HG03521 (cell line): ENCODE measurements at regions not wholly inside any gene's neighbourhood (a gene's known extent, or its start where the extent isn't known, plus 50 kb on each side); places are given as distances from the start of the nearest gene placed in this dataset.
"Not testable (repeated sequence)": the region's sequence is repeated elsewhere in the genome, so short reads cannot be mapped to it uniquely, and the experiment has no call there.

Experiments used
- ATAC-seq: cut with Tn5 transposase; IDR thresholded peaks from one replicate; pipeline ENCODE4 v1.9.1; 2021; ENCODE audit warnings: mild to moderate bottlenecking, moderate library complexity; ENCODE audit not compliant: unreplicated experiment

GRCh38 chr7:37545619-37546534 lies 97.2 kb upstream of the ELMO1 start:
- no peak for ATAC-seq

DNA sequence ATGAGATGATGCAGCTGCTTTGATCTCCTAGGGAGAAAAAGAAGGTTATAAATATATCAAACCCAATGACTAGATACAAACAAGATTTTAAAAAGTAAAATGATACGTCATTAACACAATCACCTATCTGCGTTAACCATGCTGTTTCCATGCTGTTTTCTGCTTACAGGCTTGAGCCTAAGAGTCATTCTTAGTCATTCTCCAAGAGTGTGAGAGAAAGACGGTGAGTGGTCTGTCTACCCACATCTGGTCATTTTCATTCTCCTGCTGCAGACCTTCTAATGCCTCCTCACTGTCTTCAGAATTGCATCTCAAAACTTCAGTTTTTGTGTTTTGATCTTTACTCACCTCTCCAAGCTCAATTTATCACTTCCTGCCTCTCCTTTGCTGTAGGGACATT lies 98.0 kb upstream of the ELMO1 start:
- ATAC-seq: no peak

- no peak for ATAC-seq
Observed at GRCh38 chr7:37549076-37549931, 100.6 kb upstream of the ELMO1 start.

DNA sequence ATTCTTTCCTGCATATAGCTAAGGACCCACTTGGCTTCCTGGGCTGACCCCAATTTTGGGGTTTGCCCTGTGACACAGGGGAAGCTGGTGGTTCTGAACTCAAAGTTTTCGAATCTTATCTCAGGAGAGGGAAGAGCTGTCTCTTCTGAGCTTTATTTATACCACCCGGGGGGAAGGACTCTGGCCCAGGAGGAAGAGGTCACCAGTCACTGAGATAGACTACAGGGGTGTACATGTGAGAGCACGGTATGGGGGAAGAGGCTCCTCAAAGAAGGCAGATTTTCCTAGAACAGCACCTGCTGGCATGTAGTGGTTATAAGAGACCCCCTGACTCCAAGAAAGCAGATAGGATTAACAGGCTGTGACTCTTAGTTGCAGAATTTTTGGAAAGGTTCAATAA lies 101.8 kb upstream of the ELMO1 start:
- ATAC-seq: no peak

DNA sequence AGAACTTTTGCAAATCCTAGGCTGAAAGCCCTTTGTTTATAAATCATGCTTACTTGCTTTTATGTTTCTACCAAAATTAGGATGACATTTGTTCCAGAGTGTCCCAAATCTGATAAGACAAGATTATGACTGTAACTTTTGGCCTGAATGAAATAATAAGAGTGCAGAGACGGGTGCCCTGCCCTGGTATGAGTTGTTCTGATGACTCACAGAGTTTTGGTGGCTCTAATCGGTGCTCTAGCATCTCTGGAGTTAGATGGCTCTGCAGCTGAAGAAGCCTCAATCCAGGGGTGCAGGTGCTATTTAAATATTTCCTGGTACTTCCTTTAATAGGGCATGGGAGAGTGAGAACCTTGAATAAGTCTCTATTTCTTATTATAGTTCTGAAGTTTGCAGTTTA lies 102.2 kb upstream of the ELMO1 start:
- ATAC-seq: no peak

GRCh38 chr7:37552030-37552429 lies 103.4 kb upstream of the ELMO1 start:
- no peak for ATAC-seq

- ATAC-seq: not testable (repeated sequence)
Observed at GRCh38 chr7:37552439-37552838, 103.8 kb upstream of the ELMO1 start.

DNA sequence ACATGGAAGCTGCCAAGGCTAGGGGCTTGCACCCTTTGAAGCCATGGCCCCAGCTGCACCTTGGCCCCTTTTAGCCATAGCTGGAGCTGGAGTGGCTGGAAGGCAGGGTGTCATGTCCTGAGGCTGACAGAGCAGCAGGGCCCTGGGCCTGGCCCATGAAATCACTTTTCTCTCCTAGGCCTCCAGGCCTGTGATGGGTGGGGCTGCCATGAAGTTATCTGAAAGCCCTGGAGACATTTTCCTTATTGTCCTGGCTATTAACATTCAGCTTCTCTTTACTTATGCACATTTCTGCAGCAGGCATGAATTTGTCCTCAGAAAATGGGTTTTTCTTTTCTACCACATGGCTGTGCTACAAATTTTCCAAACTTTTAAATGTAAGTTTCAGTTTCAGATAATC lies 106.9 kb upstream of the ELMO1 start:
- no peak for ATAC-seq

DNA sequence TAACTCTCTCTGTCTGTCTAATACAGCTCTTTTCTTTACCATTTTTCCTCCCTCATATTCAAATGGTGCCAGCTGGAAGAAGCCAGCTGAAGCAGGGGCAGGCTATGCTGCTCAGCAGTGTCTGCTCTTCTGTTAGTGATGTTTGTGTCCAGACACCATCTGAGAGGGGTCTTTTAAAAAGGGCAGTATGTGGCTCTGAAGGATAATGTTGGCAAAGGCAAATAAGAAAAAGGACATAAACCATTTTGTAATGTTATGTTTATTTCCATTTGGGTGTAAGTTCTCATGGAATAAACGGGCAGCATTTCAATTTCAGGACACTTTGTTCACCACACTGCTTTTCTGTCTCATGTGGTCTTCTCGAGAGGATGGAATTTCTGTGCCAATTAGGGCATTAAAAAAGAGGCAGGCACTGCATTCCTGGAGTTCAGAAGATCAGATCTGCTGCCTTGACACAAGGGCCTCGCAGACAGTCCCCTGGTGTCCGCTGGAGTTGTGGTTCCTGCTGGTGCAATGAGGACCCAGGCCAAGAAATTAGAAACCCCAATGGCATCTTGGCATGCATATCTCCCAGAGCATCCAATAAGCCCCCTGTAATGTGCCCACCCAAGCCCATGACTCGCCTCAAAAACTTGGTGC lies 109.0 kb upstream of the ELMO1 start:
- ATAC-seq: no peak

- ATAC-seq: no peak
Observed at GRCh38 chr7:37558320-37559096, 109.8 kb upstream of the ELMO1 start.

DNA sequence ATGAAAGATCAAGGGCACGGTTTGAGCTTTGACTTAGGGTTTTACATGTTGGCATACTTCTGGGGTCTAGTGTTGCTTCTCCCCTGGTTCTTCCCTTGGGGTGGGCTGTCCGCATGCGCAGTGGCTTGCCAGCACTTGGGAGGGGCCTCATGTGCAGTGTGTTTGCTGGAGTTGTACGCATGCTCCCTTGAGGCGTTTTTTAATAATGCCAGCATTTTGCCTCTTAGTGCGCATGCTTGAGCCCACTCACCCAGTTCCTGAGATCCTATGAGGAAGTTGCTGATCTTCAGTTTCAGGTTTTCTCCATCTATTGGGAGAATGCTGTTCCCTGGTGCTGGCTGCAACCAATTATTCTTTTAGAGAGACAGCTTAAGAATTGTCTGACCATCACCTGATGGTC lies 113.4 kb upstream of the GPR141 start:
- no peak for ATAC-seq

DNA sequence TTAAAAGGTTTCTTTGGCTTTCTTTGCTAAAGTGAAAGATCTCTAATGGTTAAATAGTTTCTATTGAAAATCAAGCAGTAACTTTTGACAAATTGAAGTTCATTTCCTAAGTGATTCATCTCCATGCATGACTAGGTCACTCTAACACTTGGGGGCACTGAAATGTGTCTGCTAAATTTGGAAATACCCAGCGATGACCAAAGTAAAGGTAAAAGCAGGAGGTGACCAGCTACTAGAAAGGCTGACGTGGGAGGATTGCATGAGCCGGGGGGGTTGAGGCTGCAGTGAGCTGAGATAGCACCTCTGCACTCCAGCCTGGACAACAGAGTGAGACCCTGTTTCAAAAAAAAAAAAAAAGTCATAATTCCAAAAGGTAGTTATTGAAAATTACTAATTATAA lies 111.8 kb upstream of the GPR141 start:
- ATAC-seq: no peak

DNA sequence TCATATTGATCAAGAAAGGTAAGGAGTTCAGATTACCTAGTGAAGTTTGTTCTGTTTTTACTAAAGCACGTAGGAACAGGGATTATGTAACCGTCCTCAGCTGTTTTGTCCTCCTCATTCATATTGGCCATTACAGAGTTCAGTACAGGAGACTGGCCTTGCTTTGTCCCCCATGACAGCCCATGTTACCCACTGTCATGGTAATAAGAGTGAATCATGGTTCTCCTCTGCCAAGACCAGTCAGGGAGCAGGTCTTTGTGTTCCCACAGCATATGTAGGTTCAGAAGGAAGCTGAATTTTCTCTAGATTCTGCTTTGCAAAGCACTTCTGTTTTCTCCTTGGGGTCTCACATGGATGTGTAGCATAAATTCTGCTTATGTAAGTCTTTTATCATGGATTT lies 106.2 kb upstream of the GPR141 start:
- no peak for ATAC-seq

GRCh38 chr7:37577901-37578300 lies 105.7 kb upstream of the GPR141 start:
- ATAC-seq: no peak

DNA sequence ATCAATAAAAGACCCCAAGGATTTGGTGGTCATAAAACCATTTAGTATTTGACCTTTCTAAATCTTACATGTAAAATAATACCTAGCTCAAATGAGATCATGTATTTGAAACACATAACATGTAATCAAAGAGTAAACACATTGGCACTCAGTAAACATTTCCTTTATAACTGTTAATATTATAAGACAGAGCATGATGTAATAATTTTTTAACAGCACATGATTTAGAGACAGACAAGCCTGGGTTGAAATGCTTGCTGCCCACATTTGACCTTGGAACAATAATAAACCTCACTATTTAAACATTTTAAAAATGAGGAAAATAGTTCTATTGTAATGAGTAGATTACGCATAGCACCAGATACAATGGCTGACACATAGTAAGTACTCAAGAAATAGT lies 105.2 kb upstream of the GPR141 start:
- no peak for ATAC-seq

- ATAC-seq: no peak
Observed at GRCh38 chr7:37580376-37580775, 103.2 kb upstream of the GPR141 start.

DNA sequence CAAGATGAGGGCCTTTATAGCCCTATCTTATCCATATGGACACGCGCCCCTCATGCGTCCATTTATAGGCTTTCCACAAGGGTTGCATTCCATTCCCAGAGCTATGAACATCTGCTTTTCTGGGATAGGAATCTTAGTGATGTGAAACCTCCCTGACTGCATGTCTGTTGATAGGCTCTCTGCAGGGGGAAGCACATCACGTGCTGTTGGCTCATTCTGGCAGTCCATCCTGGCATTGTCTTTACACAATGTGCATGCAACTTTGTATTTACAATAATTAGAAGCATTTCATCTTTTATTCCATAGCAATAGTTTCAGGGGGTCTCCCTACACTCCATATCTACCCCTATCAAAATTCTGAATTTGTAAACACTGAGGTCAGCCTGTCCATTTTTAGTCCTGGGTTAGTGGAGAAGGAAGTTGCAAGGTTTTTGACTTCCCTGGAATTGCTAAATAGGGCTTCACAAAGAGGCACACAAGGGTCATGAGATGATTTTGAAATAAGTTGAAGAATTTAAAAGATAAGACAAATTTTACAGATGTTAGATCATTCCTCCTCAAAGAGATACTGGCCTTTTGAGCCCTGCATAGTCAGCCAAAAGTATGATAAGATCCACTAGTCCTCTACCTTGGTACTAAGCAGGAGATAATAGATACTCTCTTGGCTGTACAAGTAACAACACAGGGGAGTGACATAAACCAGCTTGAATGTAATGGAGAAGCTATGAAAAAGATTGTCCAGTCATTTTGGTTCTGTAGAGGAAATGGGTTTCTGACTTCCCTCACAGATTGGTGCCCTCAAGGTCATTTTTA lies 98.7 kb upstream of the GPR141 start:
- not testable (repeated sequence) for ATAC-seq

DNA sequence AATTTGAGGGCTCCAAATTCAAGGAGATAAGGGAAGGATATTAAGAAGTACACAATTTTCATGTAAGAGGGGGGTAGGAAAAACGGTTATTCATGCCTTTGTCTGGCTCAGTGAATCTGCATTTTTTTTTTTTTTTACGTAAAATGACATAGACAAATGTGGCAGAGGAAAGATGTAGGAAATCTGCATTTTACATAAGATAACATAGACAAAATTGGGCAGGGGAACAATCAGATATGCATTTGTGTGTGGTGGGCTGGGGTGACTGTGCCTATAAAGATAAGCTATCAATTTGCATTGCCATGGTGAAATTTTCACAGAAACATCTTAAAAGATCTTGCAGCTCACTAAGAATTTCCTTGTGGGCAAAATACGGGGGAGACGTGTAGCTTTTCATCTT lies 92.7 kb upstream of the GPR141 start:
- ATAC-seq: no peak

- ATAC-seq: no peak
Observed at GRCh38 chr7:37592366-37592765, 91.2 kb upstream of the GPR141 start.

DNA sequence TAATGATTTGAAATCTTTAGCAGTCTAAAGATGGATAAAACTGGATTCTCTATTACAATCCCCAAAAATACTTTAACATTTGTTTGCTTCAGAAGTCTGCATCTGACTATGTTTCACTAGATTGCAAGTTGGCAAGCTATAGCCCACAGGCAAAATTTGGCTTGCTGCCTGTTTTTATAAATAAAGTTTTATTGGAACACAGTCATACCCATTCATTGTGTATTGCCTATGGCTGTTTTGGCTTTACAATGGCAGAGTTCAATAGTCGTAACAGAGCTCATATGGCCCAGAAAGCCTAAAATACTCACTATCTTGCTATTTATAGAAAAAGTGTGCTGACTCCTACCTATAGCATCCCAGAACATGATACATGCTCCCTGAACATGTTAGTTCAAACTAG lies 89.0 kb upstream of the GPR141 start:
- no peak for ATAC-seq
